Hepatic stellate cell (primary cell): ENCODE measurements at regions not wholly inside any gene's neighbourhood (a gene's known extent, or its start where the extent isn't known, plus 50 kb on each side); places are given as distances from the start of the nearest gene placed in this dataset.

Source experiments
- DNase-seq: peaks from one replicate; pipeline ENCODE4 v3.0.0; 2011; ENCODE audit warnings: low spot score

GRCh38 chr3:43207628-43208085, 78.7 kb upstream of the SNRK start:
- no peak for DNase-seq

DNA sequence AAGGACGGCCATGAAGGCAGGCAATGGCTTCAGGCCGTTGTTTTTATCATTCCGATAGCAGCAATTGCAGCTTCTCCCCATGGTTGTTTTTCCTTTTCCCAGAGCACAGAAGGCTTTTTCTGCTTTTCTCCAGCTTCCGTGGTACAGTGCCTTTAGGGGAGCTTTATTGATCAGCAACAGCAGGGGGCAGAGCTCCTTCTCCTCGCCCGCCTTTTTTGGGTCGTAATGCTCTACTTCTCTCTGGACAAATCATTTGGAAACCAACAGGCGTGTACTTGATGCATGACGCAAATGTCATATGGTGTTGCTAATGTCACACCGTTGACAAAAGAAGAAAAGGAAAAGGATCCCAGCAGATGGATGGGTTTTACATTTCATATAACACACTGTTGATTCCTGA, 79.7 kb upstream of the SNRK start:
- DNase-seq: no peak

DNA sequence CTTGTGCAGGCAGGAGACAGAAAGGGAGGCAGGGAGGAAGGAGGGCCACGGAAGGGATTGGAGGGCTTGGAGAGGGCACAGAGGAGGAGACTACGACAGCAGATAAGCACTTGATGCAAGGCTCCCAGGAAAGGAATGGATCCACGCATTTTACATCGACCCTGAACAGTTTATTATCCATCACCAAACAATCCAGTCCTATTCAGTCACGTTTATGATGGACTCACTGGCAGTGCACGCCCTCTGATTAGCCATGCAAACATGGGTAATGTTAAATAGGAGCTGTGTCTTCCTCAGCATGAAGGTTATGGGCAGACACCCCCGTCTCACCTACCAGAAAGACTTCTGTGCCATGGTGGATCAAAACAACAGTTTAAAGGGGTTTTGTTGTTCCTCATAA, 80.2 kb upstream of the SNRK start:
- DNase-seq: no peak

GRCh38 chr3:43203022-43203421, 83.3 kb upstream of the SNRK start:
- no peak for DNase-seq

GRCh38 chr3:43201581-43201980, 84.8 kb upstream of the SNRK start:
- no peak for DNase-seq

GRCh38 chr3:43199645-43200306, 86.6 kb upstream of the SNRK start:
- DNase-seq: no peak

GRCh38 chr3:43198791-43199644, 87.3 kb upstream of the SNRK start:
- DNase-seq: no peak

- no peak for DNase-seq
These were observed 88.0 kb upstream of the SNRK start for GRCh38 chr3:43198301-43198700.

DNA sequence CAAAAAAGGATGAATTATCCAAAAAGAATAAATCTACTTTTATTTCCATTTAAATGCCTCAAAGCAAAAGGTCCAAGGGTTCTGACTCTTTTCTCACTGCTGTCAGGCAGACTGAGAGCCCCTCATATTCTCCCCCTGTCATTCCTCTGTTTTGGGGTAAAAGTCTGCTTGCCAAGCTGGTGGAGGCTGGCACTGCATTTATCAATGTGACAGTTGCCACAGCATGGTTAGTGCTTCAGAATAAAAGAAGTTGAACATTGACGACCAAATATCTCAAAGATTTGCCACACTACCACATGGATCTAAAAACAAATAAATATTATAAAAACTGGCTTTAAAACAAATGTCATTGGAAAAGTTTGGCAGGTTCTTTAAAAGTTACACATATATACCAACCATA, 89.2 kb upstream of the SNRK start:
- no peak for DNase-seq

DNA sequence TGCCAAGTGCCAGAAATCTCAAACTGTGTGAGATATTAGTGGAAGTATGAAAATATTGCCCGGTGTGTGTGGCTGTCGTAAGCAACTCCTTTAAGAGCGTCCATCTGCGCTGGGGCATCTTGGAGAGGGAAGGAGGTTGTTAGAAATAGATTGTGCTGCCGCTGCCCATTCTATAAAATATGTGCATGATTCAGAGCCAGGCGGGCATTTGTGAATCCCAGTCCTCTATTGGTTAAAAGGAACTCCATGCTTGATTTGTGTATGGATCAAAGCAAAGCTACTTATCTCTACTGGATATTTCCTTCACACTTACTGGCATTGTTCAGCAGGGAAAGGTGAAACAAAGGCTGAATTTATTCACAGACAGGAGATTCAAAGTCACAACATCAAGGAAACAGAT, 89.6 kb upstream of the SNRK start:
- DNase-seq: no peak

- DNase-seq: no peak
These were observed 89.2 kb upstream of the POMGNT2 start for GRCh38 chr3:43195115-43195498.

DNA sequence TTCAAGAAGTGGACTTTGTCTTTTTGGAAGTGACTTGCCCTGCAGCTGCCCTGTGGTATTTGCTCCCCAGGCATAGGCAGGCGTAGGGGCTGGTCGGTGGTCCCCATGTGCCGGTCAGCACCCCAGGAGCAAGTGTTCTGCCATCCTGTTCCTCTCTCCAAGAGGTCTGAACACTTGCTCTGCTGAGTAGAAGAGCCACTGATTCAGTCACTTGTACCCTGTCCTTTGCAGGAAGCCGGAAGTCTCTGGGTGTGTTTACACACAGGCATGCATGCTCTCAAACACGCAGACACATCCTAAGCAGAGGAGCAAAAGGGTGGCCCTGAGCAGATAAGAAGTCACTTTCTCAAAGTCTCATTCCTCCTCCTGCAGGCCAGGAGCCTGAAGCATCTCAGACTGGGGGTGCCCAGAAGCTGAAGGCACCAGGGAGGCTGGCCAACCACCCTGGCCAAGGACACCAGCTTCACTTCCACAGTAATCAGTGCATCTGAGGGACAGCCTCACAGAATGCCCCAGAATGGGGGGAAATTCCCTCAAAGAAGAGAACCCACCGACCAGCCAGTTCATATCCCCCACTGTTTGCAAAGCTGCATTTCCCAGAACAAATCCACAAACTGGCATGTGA, 88.7 kb upstream of the POMGNT2 start:
- peak; percentile 17 for DNase-seq

- DNase-seq: no peak
These were observed 88.2 kb upstream of the POMGNT2 start for GRCh38 chr3:43194069-43194468.

DNA sequence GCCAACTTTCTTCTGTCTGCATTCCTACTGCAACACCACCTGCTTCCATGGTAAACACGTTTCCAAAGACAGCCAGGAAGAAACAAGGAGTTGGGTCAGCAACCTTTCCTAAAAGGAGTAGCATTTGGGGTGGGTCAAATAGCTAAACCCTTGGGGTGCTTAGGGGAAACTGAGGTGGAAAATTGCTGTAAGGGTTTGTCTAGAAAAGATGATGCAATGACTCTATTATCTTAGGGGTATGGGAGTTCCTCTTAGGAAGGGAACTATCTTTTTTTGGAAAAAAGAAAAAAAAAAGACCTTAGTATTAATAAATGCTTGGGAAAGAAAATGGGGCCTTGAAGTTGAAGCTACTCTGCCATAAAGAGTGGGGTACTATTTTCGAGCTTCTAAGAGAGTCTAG, 86.1 kb upstream of the POMGNT2 start:
- DNase-seq: no peak

- no peak for DNase-seq
These were observed 85.2 kb upstream of the POMGNT2 start for GRCh38 chr3:43191116-43191515.

GRCh38 chr3:43190670-43191069, 84.8 kb upstream of the POMGNT2 start:
- DNase-seq: peak; percentile 26

GRCh38 chr3:43187836-43188479, 82.1 kb upstream of the POMGNT2 start:
- DNase-seq: no peak

DNA sequence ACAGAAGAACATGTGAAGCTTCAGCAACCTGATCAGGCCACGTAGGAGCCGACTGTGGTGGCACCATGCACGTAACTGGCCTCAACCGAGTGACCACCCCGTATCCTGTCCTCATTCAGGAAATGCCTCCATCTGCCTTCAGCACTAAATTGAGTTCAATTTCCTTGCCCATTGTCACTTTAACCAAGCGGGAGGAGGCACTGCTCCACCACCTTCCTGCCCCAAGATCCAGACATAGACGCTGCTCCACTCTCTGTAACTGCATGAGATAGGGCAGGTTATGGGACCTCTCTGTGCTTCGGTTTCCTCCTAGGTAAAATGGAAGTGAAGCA, 80.1 kb upstream of the POMGNT2 start:
- DNase-seq: no peak

GRCh38 chr3:43185274-43185982, 79.5 kb upstream of the POMGNT2 start:
- no peak for DNase-seq

- DNase-seq: no peak
These were observed 77.6 kb upstream of the POMGNT2 start for GRCh38 chr3:43183456-43183855.

- no peak for DNase-seq
These were observed 75.4 kb upstream of the POMGNT2 start for GRCh38 chr3:43181202-43181821.

- DNase-seq: no peak
These were observed 74.8 kb upstream of the POMGNT2 start for GRCh38 chr3:43180694-43181093.
